Hepatocyte (in vitro differentiated cells): ENCODE measurements at regions not wholly inside any gene's neighbourhood (a gene's known extent, or its start where the extent isn't known, plus 50 kb on each side); places are given as distances from the start of the nearest gene placed in this dataset.

ENCODE experiments used
- DNase-seq: peaks from one replicate; pipeline ENCODE4 v3.0.0-alpha.2; 2016; ENCODE audit warnings: low spot score
- H2AFZ ChIP-seq: fragments of 200-600 bp; sonication (generic); 2 replicates; pipeline ENCODE4 v1.6.0; 2016; ENCODE audit warnings: antibody characterized with exemption, mild to moderate bottlenecking
- H3K27ac ChIP-seq: fragments of 200-600 bp; sonication (generic); 2 replicates; pipeline ENCODE4 v1.5.1; 2016; ENCODE audit warnings: mild to moderate bottlenecking
- H3K27me3 ChIP-seq: fragments of 200-600 bp; sonication (generic); 2 replicates; pipeline ENCODE4 v1.6.1; 2016
- H3K36me3 ChIP-seq: fragments of 200-600 bp; sonication (generic); replicated peaks from 2 replicates; pipeline ENCODE4 v1.5.1; 2016; ENCODE audit warnings: low read depth; ENCODE audit not compliant: insufficient read depth
- H3K4me1 ChIP-seq: fragments of 200-600 bp; sonication (generic); 2 replicates; pipeline ENCODE4 v1.5.1; 2016; ENCODE audit warnings: mild to moderate bottlenecking, moderate library complexity; ENCODE audit not compliant: insufficient read depth
- H3K4me2 ChIP-seq: fragments of 200-600 bp; sonication (generic); 2 replicates; pipeline ENCODE4 v1.6.0; 2016
- H3K4me3 ChIP-seq: fragments of 200-600 bp; sonication (generic); 2 replicates; pipeline ENCODE4 v1.5.1; 2016; ENCODE audit warnings: mild to moderate bottlenecking
- H3K79me2 ChIP-seq: fragments of 200-600 bp; sonication (generic); 2 replicates; pipeline ENCODE4 v1.6.0; 2017; ENCODE audit warnings: mild to moderate bottlenecking
- H3K9me2 ChIP-seq: fragments of 200-600 bp; sonication (generic); replicated peaks from 2 replicates; pipeline ENCODE4 v1.6.0; 2017; ENCODE audit warnings: mild to moderate bottlenecking; ENCODE audit not compliant: insufficient read depth
- H3K9me3 ChIP-seq: fragments of 200-600 bp; sonication (generic); 2 replicates; pipeline ENCODE4 v1.5.1; 2016; ENCODE audit warnings: low read depth, mild to moderate bottlenecking
- H4K20me1 ChIP-seq: fragments of 200-600 bp; sonication (generic); 2 replicates; pipeline ENCODE4 v1.6.0; 2016; ENCODE audit warnings: mild to moderate bottlenecking; ENCODE audit not compliant: insufficient read depth, poor library complexity, severe bottlenecking
- CTCF ChIP-seq: fragments of 200-600 bp; sonication (generic); IDR thresholded peaks from 2 replicates; pipeline ENCODE4 v1.5.1; 2016; ENCODE audit warnings: antibody characterized with exemption, mild to moderate bottlenecking; ENCODE audit not compliant: poor library complexity
- EZH2 ChIP-seq: fragments of 200-600 bp; sonication (generic); IDR thresholded peaks from 2 replicates; pipeline ENCODE4 v1.6.1; 2016; ENCODE audit warnings: antibody characterized with exemption, mild to moderate bottlenecking, borderline replicate concordance
- EZH2phosphoT487 ChIP-seq: fragments of 200-600 bp; sonication (generic); IDR thresholded peaks from one replicate; pipeline ENCODE4 v1.6.1; 2018; ENCODE audit warnings: antibody characterized with exemption, mild to moderate bottlenecking, low read depth, moderate library complexity; ENCODE audit not compliant: unreplicated experiment, severe bottlenecking
- WGBS: methylation state at CpG from one replicate; pipeline ENCODE4 v1.1.6; 2016; ENCODE audit warnings: low lambda C conversion rate; ENCODE audit errors: missing lambda C conversion rate; 5-methylcytosine and 5-hydroxymethylcytosine counted together

GRCh38 chr9:79073201-79073600, 498.6 kb upstream of the TLE4 start:
- Histone ChIP-seq H2AFZ (no peak overlapping the region), H3K27ac (no peak overlapping the region), H3K9me2 (no peaks in the 10 kb centered on the region), H3K36me3 (no peaks in the 10 kb centered on the region), H3K79me2 (no peaks in the 10 kb centered on the region), H3K9me3 (no peaks in the 10 kb centered on the region), H3K27me3 (no peaks in the 10 kb centered on the region), H3K4me3 (no peak overlapping the region), H4K20me1 (no peaks in the 10 kb centered on the region), H3K4me2 (no peak overlapping the region), H3K4me1 (no peaks in the 10 kb centered on the region)
- TF ChIP-seq EZH2 (no peak), EZH2phosphoT487 (no peak), CTCF (no peak)
- no peak for DNase-seq
- 97% methylated on average over 3 of the region's 3 CpGs for WGBS

GRCh38 chr9:79080536-79080935, 491.2 kb upstream of the TLE4 start:
- H3K4me1 ChIP-seq = no peaks in the 10 kb centered on the region
- no peaks in the 10 kb centered on the region for H3K9me2 ChIP-seq
- H3K36me3 ChIP-seq = no peaks in the 10 kb centered on the region
- TF ChIP-seq EZH2 (no peak), CTCF (no peak), EZH2phosphoT487 (no peak)
- no peaks in the 10 kb centered on the region for H3K9me3 ChIP-seq
- no peaks in the 10 kb centered on the region for H3K27me3 ChIP-seq
- no peak overlapping the region for H3K4me2 ChIP-seq
- no peaks in the 10 kb centered on the region for H4K20me1 ChIP-seq
- no peak overlapping the region for H3K27ac ChIP-seq
- 52% methylated on average over 2 of the region's 2 CpGs for WGBS
- no peak overlapping the region for H2AFZ ChIP-seq
- H3K79me2 ChIP-seq = no peaks in the 10 kb centered on the region
- H3K4me3 ChIP-seq = no peak overlapping the region
- no peak for DNase-seq

GRCh38 chr9:79083621-79084020, 488.1 kb upstream of the TLE4 start:
- Histone ChIP-seq H3K27ac (no peak overlapping the region), H3K9me3 (no peaks in the 10 kb centered on the region), H3K9me2 (no peaks in the 10 kb centered on the region), H4K20me1 (no peaks in the 10 kb centered on the region), H2AFZ (no peak overlapping the region), H3K4me2 (no peak overlapping the region), H3K79me2 (no peaks in the 10 kb centered on the region), H3K36me3 (no peaks in the 10 kb centered on the region), H3K4me1 (no peaks in the 10 kb centered on the region), H3K27me3 (no peaks in the 10 kb centered on the region), H3K4me3 (no peak overlapping the region)
- 90% methylated on average over 3 of the region's 3 CpGs for WGBS
- no peak for DNase-seq
- TF ChIP-seq EZH2phosphoT487 = no peak
- TF ChIP-seq CTCF = no peak
- no peak for TF ChIP-seq EZH2

- no peaks in the 10 kb centered on the region for H3K9me3 ChIP-seq
- no peaks in the 10 kb centered on the region for H4K20me1 ChIP-seq
- no peak for TF ChIP-seq CTCF
- no peak for TF ChIP-seq EZH2phosphoT487
- no peak for TF ChIP-seq EZH2
- WGBS = 96% methylated on average over 2 of the region's 2 CpGs
- H3K4me2 ChIP-seq = no peak overlapping the region
- H3K27me3 ChIP-seq = no peaks in the 10 kb centered on the region
- H3K4me3 ChIP-seq = no peak overlapping the region
- H2AFZ ChIP-seq = no peak overlapping the region
- H3K9me2 ChIP-seq = no peaks in the 10 kb centered on the region
- H3K4me1 ChIP-seq = no peaks in the 10 kb centered on the region
- H3K36me3 ChIP-seq = no peaks in the 10 kb centered on the region
- H3K79me2 ChIP-seq = no peaks in the 10 kb centered on the region
- H3K27ac ChIP-seq = no peak overlapping the region
- DNase-seq = no peak
Observed at GRCh38 chr9:79087133-79087532, 484.6 kb upstream of the TLE4 start.
